ENCODE measurements at regions not wholly inside any gene's neighbourhood (a gene's known extent, or its start where the extent isn't known, plus 50 kb on each side); places are given as distances from the start of the nearest gene placed in this dataset.
"Not testable (repeated sequence)": the region's sequence is repeated elsewhere in the genome, so short reads cannot be mapped to it uniquely, and the experiment has no call there.

GRCh38 chrX:95441836-95442235, 1242.8 kb upstream of the DIAPH2 start:
- Histone ChIP-seq H3K9me3 (peaks cover 0 to 10% of the 10 kb centered on the region in 2 donors), H3K4me3 (no peak overlapping the region), H3K4me1 (no peaks in the 10 kb centered on the region), H3K36me3 (no peaks in the 10 kb centered on the region), H3K27ac (no peak overlapping the region), H3K27me3 (peaks cover 0 to 2% of the 10 kb centered on the region in 2 donors)
- intact Hi-C loops (cut with DNase I; ENCODE audit: low total_unique reads), result no loop called here
- no peak for DNase-seq (ENCODE audit: low spot score in 2 of 2)
- TF ChIP-seq POLR2A (IDR thresholded peaks at IDR 0.05), result no peak
- no peak for TF ChIP-seq POLR2AphosphoS5 (IDR thresholded peaks at IDR 0.05)
- TF ChIP-seq, protein P1, sequence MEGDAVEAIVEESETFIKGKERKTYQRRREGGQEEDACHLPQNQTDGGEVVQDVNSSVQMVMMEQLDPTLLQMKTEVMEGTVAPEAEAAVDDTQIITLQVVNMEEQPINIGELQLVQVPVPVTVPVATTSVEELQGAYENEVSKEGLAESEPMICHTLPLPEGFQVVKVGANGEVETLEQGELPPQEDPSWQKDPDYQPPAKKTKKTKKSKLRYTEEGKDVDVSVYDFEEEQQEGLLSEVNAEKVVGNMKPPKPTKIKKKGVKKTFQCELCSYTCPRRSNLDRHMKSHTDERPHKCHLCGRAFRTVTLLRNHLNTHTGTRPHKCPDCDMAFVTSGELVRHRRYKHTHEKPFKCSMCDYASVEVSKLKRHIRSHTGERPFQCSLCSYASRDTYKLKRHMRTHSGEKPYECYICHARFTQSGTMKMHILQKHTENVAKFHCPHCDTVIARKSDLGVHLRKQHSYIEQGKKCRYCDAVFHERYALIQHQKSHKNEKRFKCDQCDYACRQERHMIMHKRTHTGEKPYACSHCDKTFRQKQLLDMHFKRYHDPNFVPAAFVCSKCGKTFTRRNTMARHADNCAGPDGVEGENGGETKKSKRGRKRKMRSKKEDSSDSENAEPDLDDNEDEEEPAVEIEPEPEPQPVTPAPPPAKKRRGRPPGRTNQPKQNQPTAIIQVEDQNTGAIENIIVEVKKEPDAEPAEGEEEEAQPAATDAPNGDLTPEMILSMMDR (IDR thresholded peaks at IDR 0.05), result no peak

DNA sequence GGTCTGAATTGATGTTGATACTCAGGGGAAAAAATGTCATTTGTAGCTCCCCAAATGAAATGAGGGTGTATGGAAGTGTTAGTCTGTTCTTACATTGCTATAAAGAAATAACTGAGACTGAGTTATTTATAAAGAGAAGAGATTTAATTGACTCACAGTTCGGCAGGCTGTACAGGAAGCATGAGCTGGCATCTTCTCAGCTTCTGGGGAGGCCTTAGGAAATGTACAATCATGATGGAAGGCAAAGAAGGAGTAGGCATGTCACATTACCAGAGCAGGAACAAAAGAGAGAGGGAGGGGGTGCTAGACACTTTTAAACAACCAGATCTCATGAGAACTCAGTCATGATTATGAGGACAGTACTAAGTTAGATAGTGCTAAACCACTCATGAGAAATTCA, 1199.9 kb upstream of the DIAPH2 start:
- intact Hi-C loops (cut with DNase I; ENCODE audit: low total_unique reads), result no loop called here

DNA sequence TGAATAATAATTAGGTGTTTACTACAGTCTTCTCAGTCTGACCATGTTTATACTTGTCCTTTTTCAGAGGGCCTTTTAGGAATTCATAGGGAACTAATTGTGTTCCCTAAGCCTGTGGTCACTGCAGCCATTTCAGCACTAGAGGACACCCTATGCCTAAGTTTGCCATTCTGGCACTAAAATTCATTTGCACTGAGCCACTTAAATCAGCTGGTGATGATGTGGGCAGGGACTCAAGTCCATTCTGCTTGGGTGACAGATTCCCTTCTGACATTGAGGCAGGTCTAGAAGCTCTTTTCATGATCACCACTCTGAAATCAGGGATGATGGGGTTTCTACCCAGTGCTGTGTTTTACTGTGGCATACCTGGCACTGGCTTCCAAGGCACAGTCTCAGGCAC, 1178.9 kb upstream of the DIAPH2 start:
- Histone ChIP-seq H3K9me3 (peaks cover 0 to 11% of the 10 kb centered on the region in 2 donors), H3K4me1 (no peaks in the 10 kb centered on the region), H3K27me3 (peaks cover 0 to 5% of the 10 kb centered on the region in 2 donors), H3K36me3 (no peaks in the 10 kb centered on the region), H3K27ac (no peak overlapping the region), H3K4me3 (no peak overlapping the region)
- intact Hi-C loops (cut with DNase I; ENCODE audit: low total_unique reads), result no loop called here
- TF ChIP-seq, protein P1 (IDR thresholded peaks at IDR 0.05), result no peak
- TF ChIP-seq POLR2A (IDR thresholded peaks at IDR 0.05) (no peak), POLR2AphosphoS5 (IDR thresholded peaks at IDR 0.05) (no peak)
- DNase-seq (ENCODE audit: low spot score in 2 of 2), result no peak

More for the DNA sequence above, 1199.9 kb upstream of the DIAPH2 start:
- H3K27me3 ChIP-seq, result peaks cover 0 to 4% of the 10 kb centered on the region in 2 donors
- H3K4me1 ChIP-seq, result no peaks in the 10 kb centered on the region
- TF ChIP-seq POLR2A (IDR thresholded peaks at IDR 0.05), result no peak
- TF ChIP-seq, protein P1 (IDR thresholded peaks at IDR 0.05), result no peak
- TF ChIP-seq POLR2AphosphoS5 (IDR thresholded peaks at IDR 0.05), result no peak
- H3K27ac ChIP-seq, result no peak overlapping the region
- H3K36me3 ChIP-seq, result no peaks in the 10 kb centered on the region
- DNase-seq (ENCODE audit: low spot score in 2 of 2), result no peak
- no peaks in the 10 kb centered on the region for H3K9me3 ChIP-seq
- H3K4me3 ChIP-seq, result no peak overlapping the region

GRCh38 chrX:95509474-95509873, 1175.2 kb upstream of the DIAPH2 start:
- H3K27ac ChIP-seq, result no peak overlapping the region
- H3K27me3 ChIP-seq, result peaks cover 0 to 5% of the 10 kb centered on the region in 2 donors
- no peaks in the 10 kb centered on the region for H3K4me1 ChIP-seq
- TF ChIP-seq POLR2A (IDR thresholded peaks at IDR 0.05) (no peak), POLR2AphosphoS5 (IDR thresholded peaks at IDR 0.05) (no peak)
- TF ChIP-seq, protein P1 (IDR thresholded peaks at IDR 0.05), result no peak
- no peak for DNase-seq (ENCODE audit: low spot score in 2 of 2)
- no peaks in the 10 kb centered on the region for H3K36me3 ChIP-seq
- intact Hi-C loops (cut with DNase I; ENCODE audit: low total_unique reads), result no loop called here
- peaks cover 0 to 6% of the 10 kb centered on the region in 2 donors for H3K9me3 ChIP-seq
- H3K4me3 ChIP-seq, result no peak overlapping the region

DNA sequence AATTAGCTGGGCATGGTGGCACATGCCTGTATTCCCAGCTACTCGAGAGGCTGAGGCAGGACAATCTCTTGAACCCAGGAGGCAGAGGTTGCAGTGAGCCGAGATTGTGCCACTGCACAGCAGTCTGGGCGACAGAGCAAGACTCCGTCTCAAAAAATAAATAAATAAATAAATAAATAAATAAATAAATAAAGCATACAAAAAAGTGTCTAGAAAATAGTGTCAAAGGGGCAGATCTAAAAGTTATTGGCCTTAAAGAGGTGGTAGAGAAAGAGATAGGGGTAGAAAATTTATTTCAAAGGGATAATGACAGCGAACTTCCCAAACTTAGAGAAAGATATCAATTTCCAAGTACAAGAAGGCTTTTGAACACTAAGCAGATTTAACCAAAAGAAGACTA, 1160.6 kb upstream of the DIAPH2 start:
- intact Hi-C loops (cut with DNase I; ENCODE audit: low total_unique reads); H3K27ac ChIP-seq; DNase-seq (ENCODE audit: low spot score in 2 of 2); H3K36me3 ChIP-seq; H3K4me3 ChIP-seq; H3K9me3 ChIP-seq; H3K4me1 ChIP-seq: not testable (repeated sequence)
- H3K27me3 ChIP-seq, result peaks cover 0 to 23% of the 10 kb centered on the region in 2 donors

GRCh38 chrX:95536111-95536510, 1148.5 kb upstream of the DIAPH2 start:
- no peak for DNase-seq (ENCODE audit: low spot score in 2 of 2)
- H3K4me3 ChIP-seq, result no peak overlapping the region
- H3K27me3 ChIP-seq, result peaks cover 0 to 14% of the 10 kb centered on the region in 2 donors
- TF ChIP-seq POLR2A (IDR thresholded peaks at IDR 0.05) (no peak), POLR2AphosphoS5 (IDR thresholded peaks at IDR 0.05) (no peak)
- TF ChIP-seq, protein P1 (IDR thresholded peaks at IDR 0.05), result no peak
- no peak overlapping the region for H3K27ac ChIP-seq
- intact Hi-C loops (cut with DNase I; ENCODE audit: low total_unique reads), result no loop called here
- H3K4me1 ChIP-seq, result no peaks in the 10 kb centered on the region
- H3K9me3 ChIP-seq, result no peaks in the 10 kb centered on the region
- H3K36me3 ChIP-seq, result no peaks in the 10 kb centered on the region

Measured in breast epithelium (tissue), 4 donors.